ENCODE measurements at regions not wholly inside any gene's neighbourhood (a gene's known extent, or its start where the extent isn't known, plus 50 kb on each side); places are given as distances from the start of the nearest gene placed in this dataset.
"Not testable (repeated sequence)": the region's sequence is repeated elsewhere in the genome, so short reads cannot be mapped to it uniquely, and the experiment has no call there.

- DNase-seq (ENCODE audit: low read depth): no peak
Measured at GRCh38 chr2:41314511-41315070, 733.2 kb upstream of the PKDCC start.

GRCh38 chr2:41319437-41319836, 728.4 kb upstream of the PKDCC start:
- no peak for DNase-seq (ENCODE audit: low read depth)

- no peak for DNase-seq (ENCODE audit: low read depth)
Measured at GRCh38 chr2:41320491-41320890, 727.3 kb upstream of the PKDCC start.

GRCh38 chr2:41321351-41321750, 726.5 kb upstream of the PKDCC start:
- no peak for DNase-seq (ENCODE audit: low read depth)

DNA sequence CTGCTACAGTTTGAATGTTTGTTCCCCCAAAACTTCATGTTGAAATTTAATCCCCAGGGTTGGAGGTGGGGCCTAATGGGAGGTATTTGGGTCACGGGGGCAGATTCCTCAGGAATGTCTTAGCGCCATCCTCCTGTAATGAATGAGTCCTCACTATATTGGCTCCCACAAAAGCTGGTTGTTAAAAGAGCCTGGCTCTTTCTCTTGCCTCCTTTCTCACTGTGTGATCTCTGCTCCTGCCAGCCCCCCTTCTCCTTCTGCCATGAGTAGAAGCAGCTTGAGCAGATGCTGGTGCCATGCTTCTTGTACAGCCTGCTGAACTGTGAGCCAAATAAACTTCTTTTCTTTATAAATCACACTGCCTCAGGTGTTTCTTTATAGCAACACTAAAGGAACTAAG, 721.0 kb upstream of the PKDCC start:
- DNase-seq (ENCODE audit: low read depth): no peak

GRCh38 chr2:41329040-41329439, 718.8 kb upstream of the PKDCC start:
- no peak for DNase-seq (ENCODE audit: low read depth)

- DNase-seq (ENCODE audit: low read depth): no peak
Measured at GRCh38 chr2:41334159-41334558, 713.7 kb upstream of the PKDCC start.

DNA sequence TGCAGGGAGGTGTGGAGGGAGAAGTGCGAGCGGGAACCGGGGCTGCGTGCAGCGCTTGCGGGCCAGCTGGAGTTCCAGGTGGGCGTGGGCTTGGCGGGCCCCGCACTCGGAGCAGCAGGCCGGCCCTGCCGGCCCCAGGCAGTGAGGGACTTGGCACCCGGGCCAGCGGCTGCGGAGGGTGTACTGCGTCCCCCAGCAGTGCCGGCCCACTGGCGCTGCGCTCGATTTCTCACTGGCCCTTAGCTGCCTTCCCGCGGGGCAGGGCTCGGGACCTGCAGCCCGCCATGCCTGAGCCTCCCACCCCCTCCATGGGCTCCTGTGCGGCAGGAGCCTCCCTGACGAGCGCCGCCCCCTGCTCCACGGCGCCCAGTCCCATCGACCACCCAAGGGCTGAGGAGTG, 712.2 kb upstream of the PKDCC start:
- not testable (repeated sequence) for DNase-seq (ENCODE audit: low read depth)

- no peak for DNase-seq (ENCODE audit: low read depth)
Measured at GRCh38 chr2:41337956-41338355, 709.9 kb upstream of the PKDCC start.

GRCh38 chr2:41344529-41344928, 703.3 kb upstream of the PKDCC start:
- no peak for DNase-seq (ENCODE audit: low read depth)

DNA sequence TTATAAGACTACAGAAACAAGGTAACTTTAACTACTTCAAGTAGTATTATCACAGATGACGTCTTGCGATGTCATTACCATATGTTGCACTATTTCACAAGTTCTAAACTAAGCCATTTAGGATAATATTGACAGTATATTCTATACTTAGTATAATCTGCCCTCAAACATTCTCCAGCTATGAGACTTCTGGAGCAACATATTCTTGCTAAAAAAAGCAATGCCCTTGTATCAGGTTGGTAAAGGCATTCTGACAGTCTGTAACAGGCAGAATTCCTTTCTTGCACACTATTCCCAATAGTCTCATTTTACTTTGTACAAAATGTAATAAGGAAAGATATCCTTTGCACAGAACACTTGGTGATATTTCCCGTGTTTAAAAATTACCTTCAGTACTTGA, 694.8 kb upstream of the PKDCC start:
- DNase-seq (ENCODE audit: low read depth): no peak

- DNase-seq (ENCODE audit: low read depth): no peak
Measured at GRCh38 chr2:41355794-41356193, 692.0 kb upstream of the PKDCC start.

DNA sequence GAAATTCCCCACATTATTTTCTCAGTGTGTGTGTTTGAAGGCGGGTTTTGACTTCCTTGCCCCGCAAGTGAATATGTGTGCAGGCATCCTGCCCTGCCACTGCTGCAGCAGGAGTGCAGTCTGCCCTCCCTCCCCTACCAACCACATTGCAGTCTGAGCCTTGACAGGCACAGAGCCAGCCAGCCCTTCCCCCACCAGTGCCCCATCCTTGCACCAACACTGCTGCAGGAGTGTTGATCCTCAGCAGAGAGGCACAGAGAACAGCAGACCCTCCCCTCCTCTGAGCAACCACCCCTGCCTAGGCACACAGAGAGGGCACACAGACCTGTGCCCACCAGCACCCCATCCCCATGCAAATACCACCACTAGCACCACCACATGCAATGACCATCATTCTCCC, 683.0 kb upstream of the PKDCC start:
- no peak for DNase-seq (ENCODE audit: low read depth)

DNA sequence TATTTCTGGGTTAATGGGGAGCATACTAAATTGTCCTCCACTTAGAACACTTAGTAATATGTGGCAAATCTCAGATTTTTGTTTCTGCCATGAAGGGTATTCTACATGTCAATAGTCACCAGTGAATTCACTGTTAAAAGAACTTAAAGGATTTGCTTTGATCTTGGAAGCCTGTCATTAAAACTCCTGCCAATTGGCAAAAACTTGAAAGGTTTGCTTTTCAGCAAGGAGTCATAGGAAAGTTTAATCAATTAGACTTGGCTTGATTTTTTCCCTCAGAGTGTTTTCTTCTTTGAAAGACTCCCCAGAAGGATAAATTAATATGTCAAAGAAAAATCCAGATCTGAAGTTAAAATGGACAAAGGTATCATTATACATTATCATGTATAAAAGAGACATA, 671.9 kb upstream of the PKDCC start:
- DNase-seq (ENCODE audit: low read depth): no peak

DNA sequence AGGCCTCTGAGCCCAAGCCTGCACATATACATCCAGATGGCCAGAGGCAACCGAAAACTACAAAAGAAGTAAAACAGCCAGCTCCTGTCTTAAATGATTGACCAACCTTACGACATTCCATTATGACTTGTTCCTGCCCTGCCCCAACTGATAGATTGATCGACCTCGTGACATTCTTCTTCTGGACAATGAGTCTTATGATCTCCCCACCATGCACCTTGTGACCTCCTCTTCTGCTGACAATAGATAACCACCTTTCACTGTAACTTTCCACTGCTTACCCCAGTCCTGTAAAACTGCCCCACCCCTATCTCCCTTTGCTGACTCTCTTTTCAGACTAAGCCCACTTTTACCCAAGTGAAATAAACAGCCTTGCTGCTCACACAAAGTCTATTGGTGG, 670.0 kb upstream of the PKDCC start:
- no peak for DNase-seq (ENCODE audit: low read depth)

DNA sequence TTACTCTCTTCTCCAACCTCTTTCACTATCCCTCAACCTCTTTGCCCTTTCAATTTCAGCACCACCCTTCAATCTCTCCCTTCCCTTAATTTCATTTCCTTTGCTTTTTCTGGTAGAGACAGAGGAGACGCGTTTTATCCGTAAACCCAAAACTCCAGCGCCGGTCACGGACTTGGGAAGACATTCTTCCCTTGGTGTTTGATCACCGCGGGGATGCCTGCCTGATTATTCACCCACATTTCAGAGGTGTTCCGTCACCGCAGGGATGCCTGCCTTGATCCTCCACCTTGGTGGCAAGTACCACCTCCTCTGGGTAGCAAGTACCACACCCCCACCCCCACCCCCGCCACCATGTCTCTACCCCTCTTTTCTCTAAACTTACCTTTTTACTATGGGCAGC, 669.4 kb upstream of the PKDCC start:
- no peak for DNase-seq (ENCODE audit: low read depth)

- no peak for DNase-seq (ENCODE audit: low read depth)
Measured at GRCh38 chr2:41379496-41380221, 668.2 kb upstream of the PKDCC start.

- DNase-seq (ENCODE audit: low read depth): no peak
Measured at GRCh38 chr2:41381701-41382100, 666.1 kb upstream of the PKDCC start.

GRCh38 chr2:41387519-41387918, 660.3 kb upstream of the PKDCC start:
- DNase-seq (ENCODE audit: low read depth): no peak

- DNase-seq (ENCODE audit: low read depth): no peak
Measured at GRCh38 chr2:41393621-41394020, 654.2 kb upstream of the PKDCC start.

- DNase-seq (ENCODE audit: low read depth): no peak
Measured at GRCh38 chr2:41394541-41394940, 653.3 kb upstream of the PKDCC start.

DNA sequence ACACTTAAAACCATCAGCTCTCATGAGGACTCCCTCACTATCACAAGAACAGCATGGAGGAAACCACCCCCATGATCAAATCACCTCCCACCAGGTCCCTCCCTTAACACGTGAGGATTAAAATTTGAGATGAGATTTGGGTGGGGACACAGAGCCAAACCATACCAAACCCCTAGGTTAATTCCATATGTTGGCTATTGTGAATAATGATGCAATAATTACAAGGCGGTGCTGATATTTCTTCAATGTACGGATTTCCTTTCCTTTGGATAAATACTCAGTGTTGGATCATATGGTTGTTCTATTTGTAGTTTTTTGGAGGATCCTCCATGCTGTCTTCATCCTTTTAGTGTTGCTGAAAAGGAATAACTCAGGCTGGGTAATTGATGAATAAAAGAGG, 652.1 kb upstream of the PKDCC start:
- no peak for DNase-seq (ENCODE audit: low read depth)

DNA sequence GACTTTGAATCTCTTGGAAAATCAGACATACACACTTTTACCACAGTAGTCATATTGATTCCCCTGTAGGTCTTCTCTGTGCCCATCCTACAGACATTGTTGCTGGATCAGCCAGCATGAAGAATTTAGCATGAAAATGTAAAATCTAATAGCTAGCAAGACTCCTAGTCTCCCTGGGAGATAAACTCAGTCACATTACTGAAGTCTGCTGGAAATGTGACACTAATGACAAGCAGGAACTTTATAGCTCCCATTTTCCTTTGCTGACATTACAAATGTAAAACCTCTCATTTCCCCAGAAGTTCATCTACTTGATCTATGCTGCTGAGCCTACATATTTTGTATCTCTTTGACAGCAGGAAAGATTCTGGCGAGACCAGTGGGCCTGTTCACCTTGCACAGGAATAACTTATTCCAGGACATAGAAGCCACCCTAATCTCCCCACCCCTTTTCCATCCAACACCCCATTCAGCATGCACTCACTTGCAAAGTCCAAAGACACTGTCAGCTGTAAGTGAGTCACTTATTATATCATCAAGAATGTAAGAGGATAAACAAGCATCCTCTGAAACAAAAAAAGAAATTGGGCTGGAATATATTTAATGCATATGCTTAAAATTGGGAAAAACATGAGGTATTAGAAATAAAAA, 648.3 kb upstream of the PKDCC start:
- DNase-seq (ENCODE audit: low read depth): no peak
